Prostate gland (tissue), 2 donors: ENCODE measurements at regions not wholly inside any gene's neighbourhood (a gene's known extent, or its start where the extent isn't known, plus 50 kb on each side); places are given as distances from the start of the nearest gene placed in this dataset.

Experiments
- CTCF ChIP-seq, 4 experiments: fragments of 200-600 bp in 2 of 4; fragments of 450-650 bp in 2 of 4; sonication (generic) in 2 of 4; IDR thresholded peaks; 1 replicate in 3 of 4; 2 replicates in 1 of 4; pipeline ENCODE4 v1.5.1; 2016 to 2019; ENCODE audit warnings: antibody characterized with exemption in 4 of 4, mild to moderate bottlenecking in 2 of 4, moderate library complexity in 2 of 4
- POLR2AphosphoS5 ChIP-seq: sonication (generic); formaldehyde crosslinking; IDR thresholded peaks from one replicate; pipeline ENCODE4 v1.6.1; 2017; ENCODE audit warnings: antibody characterized with exemption

GRCh38 chr11:112388496-112388895 is 127.8 kb upstream of the PLET1 start:
- TF ChIP-seq CTCF (IDR thresholded peaks at IDR 0.05) = no peak
- no peak for TF ChIP-seq POLR2AphosphoS5
